Ammon's horn (tissue), 1 donor: ENCODE measurements at regions not wholly inside any gene's neighbourhood (a gene's known extent, or its start where the extent isn't known, plus 50 kb on each side); places are given as distances from the start of the nearest gene placed in this dataset.
A peak's percentile ranks its signal among the peaks of the same experiment; 100 is the strongest.

Experiments
- DNase-seq: peaks from one replicate; pipeline ENCODE4 v3.0.0-alpha.2; 2016; ENCODE audit warnings: low spot score

- no peak for DNase-seq
These were observed 1005.0 kb downstream of the EFNB2 start for GRCh38 chr13:105530468-105530867.

- DNase-seq: no peak
These were observed 1008.3 kb downstream of the EFNB2 start for GRCh38 chr13:105527127-105527526.

- no peak for DNase-seq
These were observed 1015.7 kb downstream of the EFNB2 start for GRCh38 chr13:105519771-105520170.

- no peak for DNase-seq
These were observed 1017.4 kb downstream of the EFNB2 start for GRCh38 chr13:105518086-105518485.

GRCh38 chr13:105514401-105514800 lies 1021.1 kb downstream of the EFNB2 start:
- no peak for DNase-seq

- DNase-seq: no peak
These were observed 1022.0 kb downstream of the EFNB2 start for GRCh38 chr13:105513448-105513847.

GRCh38 chr13:105509981-105510762 lies 1025.3 kb downstream of the EFNB2 start:
- DNase-seq: no peak

GRCh38 chr13:105506463-105506862 lies 1029.0 kb downstream of the EFNB2 start:
- DNase-seq: no peak

- DNase-seq: no peak
These were observed 1033.3 kb downstream of the EFNB2 start for GRCh38 chr13:105502193-105502592.

- DNase-seq: no peak
These were observed 1037.9 kb downstream of the EFNB2 start for GRCh38 chr13:105497597-105497996.

- DNase-seq: no peak
These were observed 1043.2 kb downstream of the EFNB2 start for GRCh38 chr13:105492216-105492615.

GRCh38 chr13:105491345-105491744 lies 1044.1 kb downstream of the EFNB2 start:
- no peak for DNase-seq

- DNase-seq: no peak
These were observed 1050.4 kb downstream of the EFNB2 start for GRCh38 chr13:105485081-105485480.

GRCh38 chr13:105474983-105475610 lies 1060.4 kb downstream of the EFNB2 start:
- DNase-seq: no peak

GRCh38 chr13:105471673-105472072 lies 1063.8 kb downstream of the EFNB2 start:
- no peak for DNase-seq

GRCh38 chr13:105466376-105466775 lies 1069.1 kb downstream of the EFNB2 start:
- peak; percentile 27 for DNase-seq

GRCh38 chr13:105465745-105466144 lies 1069.7 kb downstream of the EFNB2 start, which contains the start of gene DAOA:
TSS of gene DAOA (plus strand) at chr13:105466045.
- no peak for DNase-seq

GRCh38 chr13:105465251-105465650 lies 1070.2 kb downstream of the EFNB2 start:
- DNase-seq: no peak

- no peak for DNase-seq
These were observed 1071.2 kb downstream of the EFNB2 start for GRCh38 chr13:105464249-105464648.

- DNase-seq: no peak
These were observed 1072.4 kb downstream of the EFNB2 start for GRCh38 chr13:105463011-105463501.

GRCh38 chr13:105462098-105462497 lies 1073.4 kb downstream of the EFNB2 start:
- DNase-seq: no peak

- no peak for DNase-seq
These were observed 1082.6 kb downstream of the EFNB2 start for GRCh38 chr13:105452895-105453294.

- no peak for DNase-seq
These were observed 1084.7 kb downstream of the EFNB2 start for GRCh38 chr13:105450784-105451183.
